SK-N-MC (cell line): ENCODE measurements at regions not wholly inside any gene's neighbourhood (a gene's known extent, or its start where the extent isn't known, plus 50 kb on each side); places are given as distances from the start of the nearest gene placed in this dataset.

Experiments
- EZH2 ChIP-seq: fragments of 200-600 bp; sonication (generic); IDR thresholded peaks from one replicate; pipeline ENCODE4 v1.6.1; 2017; ENCODE audit warnings: antibody characterized with exemption
- FOXP2 ChIP-seq: optimal IDR thresholded peaks from 2 replicates; pipeline ENCODE3; 2011; ENCODE audit warnings: mild to moderate bottlenecking, moderate library complexity; ENCODE audit not compliant: insufficient read depth; ENCODE audit errors: extremely low read length, control extremely low read depth
- POLR2AphosphoS5 ChIP-seq: IDR thresholded peaks from 2 replicates; pipeline ENCODE4 v1.6.1; 2012; ENCODE audit warnings: mild to moderate bottlenecking, low read depth, low read length, borderline replicate concordance

DNA sequence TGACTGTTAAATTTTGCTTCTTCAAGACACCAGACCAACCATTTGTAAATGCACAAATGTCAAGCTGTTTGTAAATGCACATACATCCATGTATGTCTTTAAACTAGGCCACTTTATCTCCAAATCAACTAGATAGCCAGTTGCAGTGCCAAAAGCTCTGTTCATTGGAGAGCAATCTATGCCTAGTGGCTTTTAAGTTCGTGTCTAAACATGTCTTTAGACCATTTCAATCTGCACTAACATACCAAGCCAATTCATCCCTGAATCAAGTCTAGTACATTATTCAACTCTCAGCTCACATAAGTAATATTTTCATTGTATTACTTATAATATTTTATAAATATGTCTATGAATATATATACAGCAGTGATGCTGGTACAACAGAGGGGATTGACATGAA is 985.9 kb downstream of the CDH18 start:
- TF ChIP-seq EZH2 (no peak), POLR2AphosphoS5 (no peak), FOXP2 (no peak)
